ENCODE measurements at regions not wholly inside any gene's neighbourhood (a gene's known extent, or its start where the extent isn't known, plus 50 kb on each side); places are given as distances from the start of the nearest gene placed in this dataset.

- H3K4me3 ChIP-seq (ENCODE audit: low read depth, low read length), result no peak overlapping the region
- DNase-seq (ENCODE audit: low read depth), result no peak
- TF ChIP-seq MYC (IDR thresholded peaks at IDR 0.05; ENCODE audit: low read depth, low read length), result no peak
- TF ChIP-seq CTCF (IDR thresholded peaks at IDR 0.05; ENCODE audit: low read depth, low read length), result no peak
- TF ChIP-seq MAX (IDR thresholded peaks at IDR 0.05; ENCODE audit: low read depth, low read length), result no peak
- no peak for TF ChIP-seq POLR2A (IDR thresholded peaks at IDR 0.05; ENCODE audit: extremely low read depth, insufficient read length)
These were observed 357.6 kb downstream of the RPS29 start for GRCh38 chr14:49228552-49228951.

GRCh38 chr14:49221316-49221715 is 364.9 kb downstream of the RPS29 start:
- no peak overlapping the region for H3K4me3 ChIP-seq (ENCODE audit: low read depth, low read length)
- TF ChIP-seq MAX (IDR thresholded peaks at IDR 0.05; ENCODE audit: low read depth, low read length) (no peak), CTCF (IDR thresholded peaks at IDR 0.05; ENCODE audit: low read depth, low read length) (no peak), POLR2A (IDR thresholded peaks at IDR 0.05; ENCODE audit: extremely low read depth, insufficient read length) (no peak), MYC (IDR thresholded peaks at IDR 0.05; ENCODE audit: low read depth, low read length) (no peak)
- DNase-seq (ENCODE audit: low read depth), result no peak

- no peak overlapping the region for H3K4me3 ChIP-seq (ENCODE audit: low read depth, low read length)
These were observed 365.7 kb downstream of the RPS29 start for GRCh38 chr14:49220492-49220891.

DNA sequence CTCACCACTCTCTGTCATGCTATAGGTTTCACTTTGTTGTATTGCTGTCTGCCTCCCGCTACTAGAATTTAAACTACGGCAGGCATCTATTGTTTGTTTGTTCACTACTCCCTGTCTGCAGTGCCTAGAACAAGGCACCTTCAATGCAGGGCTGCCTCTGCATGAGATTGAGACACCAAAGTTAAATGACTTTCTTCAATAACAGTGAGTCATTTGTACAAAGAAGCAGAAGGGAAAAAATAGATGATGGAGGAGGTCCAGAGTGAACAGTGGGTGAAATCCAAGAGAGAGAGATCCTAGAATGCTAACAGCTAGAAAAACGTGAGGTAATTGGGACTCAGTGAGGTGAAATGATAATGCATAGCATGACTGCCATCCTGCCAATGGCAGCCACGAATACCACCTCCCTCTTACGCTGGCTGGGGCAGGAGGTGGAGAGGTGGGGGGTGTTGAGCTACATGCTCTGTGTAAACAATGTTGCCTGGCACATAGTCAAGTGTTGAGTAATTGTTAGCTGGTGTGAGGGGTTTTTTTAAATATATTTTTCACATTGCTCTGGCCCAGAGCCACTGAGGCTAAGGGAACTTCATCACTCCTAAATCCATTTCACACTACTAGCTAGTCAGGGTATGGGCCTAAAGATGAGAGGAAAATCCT is 367.6 kb downstream of the RPS29 start:
- no peak for DNase-seq (ENCODE audit: low read depth)
- no peak for TF ChIP-seq POLR2A (IDR thresholded peaks at IDR 0.05; ENCODE audit: extremely low read depth, insufficient read length)
- TF ChIP-seq MAX (IDR thresholded peaks at IDR 0.05; ENCODE audit: low read depth, low read length), result no peak
- TF ChIP-seq MYC (IDR thresholded peaks at IDR 0.05; ENCODE audit: low read depth, low read length), result no peak
- TF ChIP-seq CTCF (IDR thresholded peaks at IDR 0.05; ENCODE audit: low read depth, low read length), result no peak
- no peak overlapping the region for H3K4me3 ChIP-seq (ENCODE audit: low read depth, low read length)

More at GRCh38 chr14:49220492-49220891, 365.7 kb downstream of the RPS29 start:
- no peak for DNase-seq (ENCODE audit: low read depth)
- no peak for TF ChIP-seq MYC (IDR thresholded peaks at IDR 0.05; ENCODE audit: low read depth, low read length)
- no peak for TF ChIP-seq POLR2A (IDR thresholded peaks at IDR 0.05; ENCODE audit: extremely low read depth, insufficient read length)
- TF ChIP-seq MAX (IDR thresholded peaks at IDR 0.05; ENCODE audit: low read depth, low read length), result no peak
- no peak for TF ChIP-seq CTCF (IDR thresholded peaks at IDR 0.05; ENCODE audit: low read depth, low read length)

GRCh38 chr14:49212721-49213120 is 373.5 kb downstream of the RPS29 start:
- H3K4me3 ChIP-seq (ENCODE audit: low read depth, low read length), result no peak overlapping the region
- TF ChIP-seq MAX (IDR thresholded peaks at IDR 0.05; ENCODE audit: low read depth, low read length), result no peak
- no peak for TF ChIP-seq POLR2A (IDR thresholded peaks at IDR 0.05; ENCODE audit: extremely low read depth, insufficient read length)
- no peak for TF ChIP-seq MYC (IDR thresholded peaks at IDR 0.05; ENCODE audit: low read depth, low read length)
- TF ChIP-seq CTCF (IDR thresholded peaks at IDR 0.05; ENCODE audit: low read depth, low read length), result no peak
- DNase-seq (ENCODE audit: low read depth), result no peak
